A673 (cell line): ENCODE measurements at regions not wholly inside any gene's neighbourhood (a gene's known extent, or its start where the extent isn't known, plus 50 kb on each side); places are given as distances from the start of the nearest gene placed in this dataset.

Experiments used
- EZH2 ChIP-seq: fragments of 200-600 bp; sonication (generic); IDR thresholded peaks from 2 replicates; pipeline ENCODE4 v1.6.1; 2017; ENCODE audit warnings: borderline replicate concordance, low read depth, mild to moderate bottlenecking, mixed read lengths, antibody characterized with exemption, low read length; ENCODE audit not compliant: poor library complexity, severe bottlenecking
- TF ChIP-seq, protein P1 (sequence below): fragments of 300-800, 200-600 bp; sonication (generic); conservative IDR thresholded peaks from 2 replicates; pipeline ENCODE4 v1.5.1; 2017; ENCODE audit warnings: low read depth, mild to moderate bottlenecking, antibody characterized with exemption, low read length, moderate library complexity, mixed read lengths

DNA sequence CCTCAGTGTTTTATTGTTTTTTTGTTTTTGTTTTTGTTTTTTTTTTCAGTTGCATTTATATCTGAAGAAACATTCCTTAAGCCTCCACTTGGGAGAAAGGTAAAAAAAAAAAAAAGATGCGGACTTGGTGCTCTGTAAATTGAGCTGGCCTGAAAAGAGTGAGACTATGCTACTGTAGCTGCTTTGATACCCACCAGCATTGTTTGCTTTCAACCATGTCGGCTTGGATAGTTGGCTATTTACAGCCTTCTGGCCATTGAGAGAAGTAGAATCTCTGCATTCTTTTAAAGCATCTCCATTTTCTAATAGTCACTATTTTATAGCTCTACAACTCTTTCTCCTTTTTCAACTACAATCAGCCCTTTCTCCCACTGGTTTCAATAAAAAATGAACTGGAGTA is 149.6 kb downstream of the ZIC4 start:
- TF ChIP-seq, protein P1, sequence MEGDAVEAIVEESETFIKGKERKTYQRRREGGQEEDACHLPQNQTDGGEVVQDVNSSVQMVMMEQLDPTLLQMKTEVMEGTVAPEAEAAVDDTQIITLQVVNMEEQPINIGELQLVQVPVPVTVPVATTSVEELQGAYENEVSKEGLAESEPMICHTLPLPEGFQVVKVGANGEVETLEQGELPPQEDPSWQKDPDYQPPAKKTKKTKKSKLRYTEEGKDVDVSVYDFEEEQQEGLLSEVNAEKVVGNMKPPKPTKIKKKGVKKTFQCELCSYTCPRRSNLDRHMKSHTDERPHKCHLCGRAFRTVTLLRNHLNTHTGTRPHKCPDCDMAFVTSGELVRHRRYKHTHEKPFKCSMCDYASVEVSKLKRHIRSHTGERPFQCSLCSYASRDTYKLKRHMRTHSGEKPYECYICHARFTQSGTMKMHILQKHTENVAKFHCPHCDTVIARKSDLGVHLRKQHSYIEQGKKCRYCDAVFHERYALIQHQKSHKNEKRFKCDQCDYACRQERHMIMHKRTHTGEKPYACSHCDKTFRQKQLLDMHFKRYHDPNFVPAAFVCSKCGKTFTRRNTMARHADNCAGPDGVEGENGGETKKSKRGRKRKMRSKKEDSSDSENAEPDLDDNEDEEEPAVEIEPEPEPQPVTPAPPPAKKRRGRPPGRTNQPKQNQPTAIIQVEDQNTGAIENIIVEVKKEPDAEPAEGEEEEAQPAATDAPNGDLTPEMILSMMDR, result no peak
- no peak for TF ChIP-seq EZH2
